Caco-2 (cell line): ENCODE measurements at regions not wholly inside any gene's neighbourhood (a gene's known extent, or its start where the extent isn't known, plus 50 kb on each side); places are given as distances from the start of the nearest gene placed in this dataset.

Experiments used
- BruUV-seq: library from RNA; stranded (reverse); fragments of 400-500 nt; replicated peaks from 2 replicates; lab custom pipeline; 2021; lab: Mats Ljungman, UMichigan
- CTCF ChIA-PET: fragments of 300-600 bp; sonication (Branson Sonifier 250); formaldehyde crosslinking; loops from one replicate; lab custom pipeline; 2022; ENCODE audit warnings: antibody characterized with exemption; lab: Charles Lee
- POLR2A ChIA-PET: fragments of 300-600 bp; sonication (Branson Sonifier 250); formaldehyde crosslinking; loops from one replicate; lab custom pipeline; 2022; ENCODE audit warnings: antibody characterized with exemption; lab: Charles Lee
- DNase-seq, 2 experiments: peaks; one replicate each; pipeline versions ENCODE4 v3.0.0 to v3.0.0-alpha.2; 2020 to 2022
- H3K27me3 ChIP-seq: replicated peaks from 2 replicates; pipeline ENCODE4 v1.6.0; 2011; ENCODE audit warnings: low read length; ENCODE audit not compliant: control insufficient read depth, insufficient read depth
- H3K36me3 ChIP-seq: 2 replicates; pipeline ENCODE4 v1.5.1; 2011; ENCODE audit warnings: low read length; ENCODE audit not compliant: control insufficient read depth, insufficient read depth
- H3K4me1 ChIP-seq: fragments of 250-450 bp; sonication (Bioruptor Pico); 2 replicates; pipeline ENCODE4 v1.5.1; 2020; ENCODE audit warnings: mild to moderate bottlenecking
- H3K4me3 ChIP-seq: 2 replicates; pipeline ENCODE4 v1.5.1; 2011; ENCODE audit warnings: low read depth, mild to moderate bottlenecking, control low read depth, low read length
- H3K9me3 ChIP-seq: fragments of 250-450 bp; sonication (Bioruptor Pico); 2 replicates; pipeline ENCODE4 v1.5.1; 2020; ENCODE audit warnings: mild to moderate bottlenecking, moderate library complexity
- H3K27ac Mint-ChIP-seq: one replicate; pipeline ENCODE4 v1.8.0; 2022; ENCODE audit warnings: mixed read lengths; ENCODE audit not compliant: unreplicated experiment
- H3K27me3 Mint-ChIP-seq: one replicate; pipeline ENCODE4 v1.8.0; 2022; ENCODE audit warnings: mixed read lengths; ENCODE audit not compliant: insufficient read depth, unreplicated experiment
- H3K36me3 Mint-ChIP-seq: one replicate; pipeline ENCODE4 v1.8.0; 2022; ENCODE audit warnings: mild to moderate bottlenecking, mixed read lengths; ENCODE audit not compliant: insufficient read depth, unreplicated experiment
- H3K4me1 Mint-ChIP-seq: one replicate; pipeline ENCODE4 v1.8.0; 2022; ENCODE audit warnings: low read depth, mixed read lengths; ENCODE audit not compliant: unreplicated experiment
- H3K4me3 Mint-ChIP-seq: one replicate; pipeline ENCODE4 v1.8.0; 2022; ENCODE audit warnings: mild to moderate bottlenecking, moderate library complexity, mixed read lengths; ENCODE audit not compliant: unreplicated experiment
- H3K9me3 Mint-ChIP-seq: one replicate; pipeline ENCODE4 v1.8.0; 2022; ENCODE audit warnings: mixed read lengths; ENCODE audit not compliant: unreplicated experiment
- CTCF ChIP-seq, 2 experiments: fragments of 200-600 bp in 1 of 2; IDR thresholded peaks; 1 replicate in 1 of 2; 2 replicates in 1 of 2; pipeline versions ENCODE4 v1.5.1 to v1.8.0; 2011 to 2022; ENCODE audit warnings: antibody characterized with exemption in 1 of 2, control low read depth in 1 of 2, inconsistent platforms in 1 of 2, low read depth in 1 of 2, low read length in 1 of 2, mild to moderate bottlenecking in 1 of 2, moderate library complexity in 1 of 2; ENCODE audit not compliant: insufficient read depth in 1 of 2, severe bottlenecking in 1 of 2, unreplicated experiment in 1 of 2
- intact Hi-C: fragments of 100-400 bp; cut with micrococcal nuclease; formaldehyde crosslinking; loops from one replicate; pipeline ENCODE4 v1.10.0; 2022; ENCODE audit not compliant: unreplicated experiment

- H3K9me3 Mint-ChIP-seq = peaks cover 2% of the 10 kb centered on the region
- TF ChIP-seq CTCF (IDR thresholded peaks at IDR 0.05; ENCODE audit: insufficient read depth in 1 of 2, low read depth in 1 of 2, low read length in 1 of 2, severe bottlenecking in 1 of 2, unreplicated experiment in 1 of 2) = no peak
- H3K27ac Mint-ChIP-seq = peak overlapping the region; percentile 76
- POLR2A ChIA-PET = interaction anchor here (0.6 kb wide), 1 partner anchor 40 kb away, joined by 5 read pairs; no protein-coding TSS in a partner anchor
- Histone ChIP-seq H3K36me3 (no peaks in the 10 kb centered on the region), H3K4me1 (peaks cover 79% of the 10 kb centered on the region), H3K4me3 (no peak overlapping the region), H3K9me3 (no peaks in the 10 kb centered on the region), H3K27me3 (no peaks in the 10 kb centered on the region)
- intact Hi-C loops = no loop called here
- H3K4me1 Mint-ChIP-seq = peaks cover 51% of the 10 kb centered on the region
- CTCF ChIA-PET = interaction anchor here (0.6 to 0.7 kb wide), 3 partner anchors 37 to 586 kb away, joined by 3 to 4 read pairs (median 4); no protein-coding TSS in a partner anchor
- no peaks in the 10 kb centered on the region for H3K36me3 Mint-ChIP-seq
- H3K27me3 Mint-ChIP-seq = no peaks in the 10 kb centered on the region
- no peak for DNase-seq
- BruUV-seq = no TSS peak
- H3K4me3 Mint-ChIP-seq = no peak overlapping the region
These were observed 220.6 kb upstream of the LYZL1 start for GRCh38 chr10:29068302-29068701.

GRCh38 chr10:29068966-29069365 lies 219.9 kb upstream of the LYZL1 start:
- ChIA-PET POLR2A (no interaction called here), CTCF (interaction anchor here (0.7 kb wide), 1 partner anchor 587 kb away, joined by 4 read pairs; no protein-coding TSS in a partner anchor)
- BruUV-seq = no TSS peak
- Mint-ChIP-seq H3K27me3 (no peaks in the 10 kb centered on the region), H3K9me3 (peaks cover 8% of the 10 kb centered on the region), H3K27ac (peak overlapping the region; percentile 76), H3K4me3 (peak overlapping the region; percentile 54), H3K4me1 (peaks cover 51% of the 10 kb centered on the region), H3K36me3 (no peaks in the 10 kb centered on the region)
- no peak for DNase-seq
- Histone ChIP-seq H3K4me1 (peaks cover 72% of the 10 kb centered on the region), H3K27me3 (no peaks in the 10 kb centered on the region), H3K4me3 (no peak overlapping the region), H3K9me3 (no peaks in the 10 kb centered on the region), H3K36me3 (no peaks in the 10 kb centered on the region)
- TF ChIP-seq CTCF (IDR thresholded peaks at IDR 0.05; ENCODE audit: insufficient read depth in 1 of 2, low read depth in 1 of 2, low read length in 1 of 2, severe bottlenecking in 1 of 2, unreplicated experiment in 1 of 2) = no peak
- intact Hi-C loops = no loop called here

- H3K36me3 Mint-ChIP-seq = no peaks in the 10 kb centered on the region
- peak overlapping the region; percentile 54 for H3K4me3 Mint-ChIP-seq
- Histone ChIP-seq H3K27me3 (no peaks in the 10 kb centered on the region), H3K4me1 (peaks cover 64% of the 10 kb centered on the region), H3K36me3 (no peaks in the 10 kb centered on the region), H3K9me3 (no peaks in the 10 kb centered on the region), H3K4me3 (no peak overlapping the region)
- no TSS peak for BruUV-seq
- ChIA-PET CTCF (no interaction called here), POLR2A (no interaction called here)
- intact Hi-C loops = no loop called here
- no peak for DNase-seq
- no peaks in the 10 kb centered on the region for H3K27me3 Mint-ChIP-seq
- TF ChIP-seq CTCF (IDR thresholded peaks at IDR 0.05; ENCODE audit: insufficient read depth in 1 of 2, low read depth in 1 of 2, low read length in 1 of 2, severe bottlenecking in 1 of 2, unreplicated experiment in 1 of 2) = no peak
- H3K4me1 Mint-ChIP-seq = peaks cover 46% of the 10 kb centered on the region
- H3K9me3 Mint-ChIP-seq = peaks cover 11% of the 10 kb centered on the region
- peak overlapping the region; percentile 76 for H3K27ac Mint-ChIP-seq
These were observed 218.9 kb upstream of the LYZL1 start for GRCh38 chr10:29069941-29070340.
